CD4-positive, alpha-beta T cell treated with Interleukin-15 for 4 hours (primary cell): ENCODE measurements at regions not wholly inside any gene's neighbourhood (a gene's known extent, or its start where the extent isn't known, plus 50 kb on each side); places are given as distances from the start of the nearest gene placed in this dataset.
"Not testable (repeated sequence)": the region's sequence is repeated elsewhere in the genome, so short reads cannot be mapped to it uniquely, and the experiment has no call there.

Experiments
- DNase-seq: peaks from one replicate; pipeline ENCODE4 v3.0.0-alpha.2; 2020; ENCODE audit warnings: low spot score

DNA sequence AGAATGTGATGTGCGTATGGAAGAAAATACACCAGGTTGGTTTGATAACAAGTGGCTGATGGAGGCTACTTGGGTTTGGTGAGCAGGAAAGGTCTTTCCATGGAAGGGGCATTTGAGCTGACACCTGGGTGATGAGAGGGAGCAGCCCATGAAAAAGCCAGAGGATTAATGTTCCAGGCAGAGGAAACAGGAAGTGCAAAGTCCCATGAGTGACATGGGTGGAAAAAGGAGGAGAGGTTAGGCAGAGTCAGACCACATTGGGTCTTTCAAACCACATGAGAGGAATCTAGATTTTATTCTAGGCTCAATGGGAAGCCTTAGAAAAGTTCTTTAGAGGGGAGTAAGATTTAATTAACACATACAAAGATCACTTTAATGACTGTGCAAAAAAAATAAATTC is 195.7 kb downstream of the LRATD1 start:
- DNase-seq = no peak

DNA sequence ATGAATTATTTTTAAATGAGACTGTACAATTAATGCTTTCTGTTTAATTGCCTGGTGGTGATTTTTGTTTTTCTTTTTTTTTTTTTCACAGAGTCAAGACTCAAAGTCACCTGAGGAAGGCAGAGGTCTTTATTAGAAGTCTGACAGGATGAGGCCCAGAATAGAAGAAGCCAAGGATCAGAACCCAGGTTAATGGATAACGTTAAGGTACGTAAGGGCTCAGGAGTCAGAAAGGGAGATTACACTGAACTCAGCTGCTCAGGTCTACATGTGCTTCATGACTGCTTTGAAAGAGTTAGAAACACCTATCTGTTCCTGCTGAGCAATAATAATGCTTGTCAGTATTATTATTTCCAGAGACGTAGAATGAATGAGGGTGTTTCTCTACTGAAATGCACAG is 196.5 kb downstream of the LRATD1 start:
- DNase-seq = no peak

DNA sequence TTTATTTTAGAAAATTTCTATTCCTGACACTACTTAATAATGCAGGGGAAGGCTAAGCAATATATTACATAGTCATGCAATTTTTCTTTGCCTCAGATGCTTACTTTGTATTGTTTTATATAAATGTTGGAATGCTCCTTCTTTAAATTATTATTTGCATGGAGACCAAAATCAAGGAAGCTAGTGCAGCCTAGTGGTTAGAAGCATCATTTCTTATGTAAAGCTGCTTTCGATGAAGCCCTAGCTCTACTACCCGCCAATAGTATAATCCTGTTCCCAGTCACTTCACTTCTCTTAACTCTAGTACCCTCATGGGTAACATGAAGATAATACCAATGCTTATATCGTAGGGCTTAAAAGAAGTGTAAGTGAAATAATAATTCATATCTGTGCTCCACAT is 198.9 kb downstream of the LRATD1 start:
- no peak for DNase-seq

DNA sequence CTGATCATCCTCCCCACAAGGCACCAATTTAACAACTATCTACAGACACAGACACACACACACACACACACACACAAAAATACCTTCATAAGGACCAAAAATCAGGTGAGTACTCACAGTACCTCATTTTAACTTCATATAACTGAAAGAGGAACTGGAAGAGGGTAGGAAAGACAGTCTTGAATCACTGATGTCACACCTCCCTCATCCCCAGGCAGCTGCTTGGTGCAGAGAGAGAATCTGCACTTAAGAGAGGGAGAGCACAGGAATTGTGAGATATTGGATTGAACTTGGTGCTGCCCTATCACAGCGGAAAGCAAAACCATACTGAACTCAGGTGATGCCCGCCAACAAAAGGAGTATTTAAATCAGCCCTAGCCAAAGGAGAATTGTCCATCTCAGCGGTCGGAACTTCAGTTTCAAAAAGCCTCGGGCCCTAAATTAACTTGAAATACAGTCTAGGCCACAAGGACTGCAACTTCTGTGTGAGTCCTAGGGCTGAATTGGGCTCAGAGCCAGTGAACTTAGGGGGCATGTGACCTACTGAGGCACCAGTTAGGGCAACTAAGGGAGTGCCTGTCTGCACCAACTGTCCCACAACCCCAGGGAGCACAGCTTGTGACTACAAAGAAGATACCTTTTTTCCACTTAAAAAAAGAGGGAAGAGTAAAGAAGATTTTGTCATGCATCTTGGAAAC is 211.1 kb downstream of the LRATD1 start:
- DNase-seq = no peak

DNA sequence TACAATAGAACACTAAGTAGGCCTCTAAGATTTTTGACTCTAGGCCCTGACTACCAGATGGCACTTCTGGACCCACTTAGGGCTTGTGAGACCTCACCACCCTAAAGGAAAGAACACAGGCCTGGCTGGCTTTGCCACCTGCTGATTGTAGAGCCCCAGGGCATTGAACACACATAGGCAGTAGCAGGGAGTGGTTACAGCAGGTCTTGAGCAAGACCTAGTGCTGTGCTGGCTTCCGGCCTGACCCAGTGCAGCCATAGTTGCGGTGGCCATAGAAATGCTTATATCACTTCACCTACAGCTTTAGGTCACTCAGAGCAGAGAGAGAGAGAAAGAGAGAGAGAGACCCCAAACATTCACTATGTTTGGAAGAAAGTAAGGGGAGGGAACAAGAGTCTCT is 223.2 kb downstream of the LRATD1 start:
- DNase-seq = no peak

DNA sequence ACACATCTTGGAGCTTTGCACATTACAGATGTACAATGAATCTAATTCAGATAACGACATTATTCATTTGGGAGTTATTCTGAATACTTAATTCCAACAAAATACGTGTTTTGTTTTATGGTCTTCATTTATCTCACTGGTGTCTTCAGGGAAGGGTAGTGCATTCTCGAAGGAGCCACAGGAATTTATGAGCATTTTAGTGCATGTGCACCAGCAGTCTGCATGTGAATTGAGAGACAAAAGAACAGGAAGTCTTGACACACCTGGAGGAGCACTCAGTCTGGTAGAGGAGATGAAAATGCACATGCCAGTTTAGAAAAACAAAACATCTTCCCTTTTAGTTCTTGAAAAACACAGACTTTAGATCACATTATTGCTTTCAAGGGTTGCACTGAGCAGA is 228.7 kb downstream of the LRATD1 start:
- no peak for DNase-seq

DNA sequence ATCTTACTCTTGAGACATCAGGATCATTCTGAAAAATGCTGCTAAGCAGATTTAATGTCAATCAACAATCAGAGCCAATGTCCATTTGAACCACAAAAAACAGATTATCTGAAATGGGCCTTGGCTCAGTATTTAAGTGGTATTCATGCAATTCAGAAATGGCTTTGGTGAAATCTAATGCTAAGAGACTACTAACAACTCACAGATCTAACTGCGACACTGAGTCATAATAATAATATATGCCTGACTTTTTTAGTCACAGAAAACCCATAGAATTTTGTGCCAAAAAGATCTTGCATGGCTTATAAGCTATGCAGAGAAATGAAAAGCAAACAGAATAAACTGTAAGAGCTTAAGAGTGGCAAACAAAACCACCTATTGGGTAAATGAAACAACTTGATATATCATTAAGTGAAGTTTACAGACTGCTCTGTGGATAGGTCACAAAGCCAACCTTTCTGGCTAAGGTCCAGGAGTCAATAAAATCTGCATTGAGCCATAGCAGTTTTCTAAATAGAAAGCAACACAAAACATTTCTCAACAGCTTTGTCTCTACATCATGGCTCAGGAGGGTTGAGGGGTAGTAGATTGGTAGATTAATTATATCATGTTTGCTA is 234.3 kb downstream of the LRATD1 start:
- DNase-seq = no peak

DNA sequence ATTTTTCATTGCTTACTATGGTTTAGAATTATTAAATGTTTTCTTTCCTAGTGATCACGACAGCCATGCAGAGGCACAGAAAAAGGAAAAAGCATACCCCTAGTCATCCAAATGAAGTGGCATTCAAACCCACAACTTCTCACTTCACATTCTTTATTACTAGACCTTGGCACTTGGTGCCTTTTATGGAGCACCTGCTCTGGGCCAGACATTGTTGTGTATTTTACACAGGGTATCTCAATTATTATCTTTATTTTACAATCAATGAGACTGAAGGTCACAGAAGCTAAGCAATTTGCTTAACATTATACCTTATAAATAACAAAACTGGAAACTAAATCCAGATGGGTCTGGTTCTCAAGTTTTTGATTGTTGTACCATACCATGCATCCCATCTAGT is 235.3 kb downstream of the LRATD1 start:
- no peak for DNase-seq

DNA sequence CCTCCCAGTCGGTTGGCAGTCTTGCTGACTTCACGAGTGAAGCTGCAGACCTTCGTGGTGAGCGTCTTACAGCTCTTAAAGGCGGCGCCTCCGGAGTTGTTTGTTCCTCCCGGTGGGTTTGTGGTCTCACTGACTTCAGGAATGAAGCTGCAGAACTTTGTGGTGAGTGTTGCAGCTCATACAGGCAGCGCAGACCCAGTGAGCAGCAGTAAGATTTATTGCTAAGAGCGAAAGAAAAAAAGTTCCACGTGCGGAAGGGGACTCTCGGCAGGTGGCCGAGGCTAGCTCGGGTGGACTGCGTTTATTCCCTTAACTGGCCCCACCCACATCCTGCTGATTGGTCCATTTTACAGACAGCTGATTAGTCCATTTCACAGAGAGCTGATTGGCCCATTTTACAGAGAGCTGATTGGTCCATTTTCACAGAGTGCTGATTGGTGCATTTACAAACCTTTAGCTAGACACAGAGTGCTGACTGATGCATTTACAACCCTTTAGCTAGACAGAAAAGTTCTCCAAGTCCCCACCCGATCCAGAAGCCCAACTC is 240.3 kb downstream of the LRATD1 start:
- no peak for DNase-seq

DNA sequence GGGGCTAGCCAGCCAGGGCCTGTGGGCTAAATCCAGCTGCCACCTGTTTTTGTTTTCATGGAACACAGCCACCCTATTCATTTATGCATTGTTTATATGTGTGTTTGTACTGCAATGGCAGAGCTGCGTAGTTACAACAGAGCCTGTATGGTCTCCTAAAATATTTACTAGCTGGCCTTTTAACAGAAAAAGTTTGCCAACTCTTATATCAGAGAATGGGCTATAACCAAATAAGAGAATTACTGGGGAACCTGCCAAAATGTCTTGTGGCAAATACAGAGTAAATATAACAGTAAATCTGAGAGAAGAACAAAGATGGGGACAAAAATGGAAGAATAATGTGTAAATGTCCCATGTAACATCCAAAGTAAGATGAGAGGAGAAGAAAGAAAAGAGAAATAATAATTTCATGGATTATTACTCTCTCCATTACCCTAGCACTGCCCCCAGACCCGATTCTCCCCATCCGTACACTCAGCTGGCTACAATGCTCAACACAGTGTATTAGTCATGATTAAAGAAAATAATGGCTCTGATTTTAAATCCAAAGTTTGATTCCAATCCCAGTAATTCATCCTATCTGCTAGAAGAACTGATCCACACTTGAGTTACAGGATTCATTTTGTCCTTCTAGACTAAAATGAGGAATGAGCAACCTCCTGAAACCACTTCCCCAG is 249.3 kb downstream of the LRATD1 start:
- DNase-seq = no peak

DNA sequence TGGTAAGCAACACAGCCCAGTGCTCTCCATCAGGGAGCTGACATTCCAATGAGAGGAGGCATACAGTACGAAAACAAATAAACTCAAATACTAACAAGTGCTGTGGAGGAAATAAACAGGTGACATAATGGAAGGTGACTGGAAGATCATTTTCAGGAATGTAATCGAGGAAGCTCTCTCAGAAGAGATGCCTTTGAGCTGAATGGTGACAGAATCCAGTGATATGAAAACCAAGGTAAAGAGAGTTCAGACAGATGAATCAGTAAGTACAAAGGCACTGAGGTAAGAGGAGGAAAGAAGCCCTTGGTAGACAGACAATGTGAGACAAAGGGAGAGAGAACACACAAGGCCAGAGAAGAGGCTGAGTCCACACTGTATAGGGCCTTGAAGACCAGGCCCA is 252.1 kb downstream of the LRATD1 start:
- DNase-seq = no peak

DNA sequence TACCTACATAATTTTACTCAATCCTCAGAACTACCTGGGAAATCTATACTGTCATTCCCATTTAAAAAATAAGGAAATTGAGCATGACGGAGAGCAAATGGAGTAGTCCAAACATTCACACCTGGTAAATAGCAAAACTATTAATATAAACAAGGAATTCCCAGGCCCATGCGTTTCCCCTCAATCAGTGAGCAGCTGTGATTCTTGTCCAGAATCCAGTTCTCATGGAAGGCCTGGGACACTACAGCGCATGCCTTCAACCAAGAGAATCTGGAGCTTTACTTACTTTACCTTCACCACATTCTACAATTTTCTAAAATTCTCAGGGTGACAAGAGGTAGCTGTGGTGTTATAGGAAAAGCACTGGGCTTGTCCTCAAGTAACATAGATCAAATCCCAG is 259.0 kb downstream of the LRATD1 start:
- no peak for DNase-seq

DNA sequence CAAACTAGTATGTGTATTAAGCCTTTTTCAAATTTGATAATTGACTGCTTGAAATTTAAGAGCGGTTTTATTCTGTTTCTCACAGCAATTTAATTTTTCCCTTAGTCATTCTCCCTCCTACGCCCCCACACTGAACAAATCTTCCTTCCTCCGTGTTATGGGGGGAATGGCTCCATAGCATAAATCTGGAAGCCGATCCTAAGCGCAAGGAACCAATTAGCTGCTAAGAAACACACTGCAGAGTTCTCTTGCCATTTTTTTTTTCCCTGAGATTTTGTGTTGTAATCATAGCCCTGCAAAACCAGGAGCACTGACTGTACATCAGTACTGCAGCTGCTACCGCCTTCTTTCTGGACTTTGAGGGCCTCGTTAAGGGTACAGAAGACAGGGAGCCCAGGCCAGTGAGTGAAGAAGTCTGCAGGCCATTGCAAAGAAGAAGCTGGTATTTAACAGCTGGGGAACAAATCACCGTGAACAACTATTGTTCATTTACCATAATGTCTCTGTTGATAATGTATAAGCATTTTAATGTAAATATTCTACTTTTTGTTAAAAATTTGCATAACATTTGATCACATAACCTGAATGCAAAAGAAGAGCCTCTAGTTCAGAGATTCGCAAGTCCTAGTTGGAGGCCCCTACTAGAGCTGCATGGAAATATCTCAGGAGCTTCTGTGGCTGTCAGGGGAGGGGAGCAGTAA is 264.0 kb downstream of the LRATD1 start:
- DNase-seq = no peak

DNA sequence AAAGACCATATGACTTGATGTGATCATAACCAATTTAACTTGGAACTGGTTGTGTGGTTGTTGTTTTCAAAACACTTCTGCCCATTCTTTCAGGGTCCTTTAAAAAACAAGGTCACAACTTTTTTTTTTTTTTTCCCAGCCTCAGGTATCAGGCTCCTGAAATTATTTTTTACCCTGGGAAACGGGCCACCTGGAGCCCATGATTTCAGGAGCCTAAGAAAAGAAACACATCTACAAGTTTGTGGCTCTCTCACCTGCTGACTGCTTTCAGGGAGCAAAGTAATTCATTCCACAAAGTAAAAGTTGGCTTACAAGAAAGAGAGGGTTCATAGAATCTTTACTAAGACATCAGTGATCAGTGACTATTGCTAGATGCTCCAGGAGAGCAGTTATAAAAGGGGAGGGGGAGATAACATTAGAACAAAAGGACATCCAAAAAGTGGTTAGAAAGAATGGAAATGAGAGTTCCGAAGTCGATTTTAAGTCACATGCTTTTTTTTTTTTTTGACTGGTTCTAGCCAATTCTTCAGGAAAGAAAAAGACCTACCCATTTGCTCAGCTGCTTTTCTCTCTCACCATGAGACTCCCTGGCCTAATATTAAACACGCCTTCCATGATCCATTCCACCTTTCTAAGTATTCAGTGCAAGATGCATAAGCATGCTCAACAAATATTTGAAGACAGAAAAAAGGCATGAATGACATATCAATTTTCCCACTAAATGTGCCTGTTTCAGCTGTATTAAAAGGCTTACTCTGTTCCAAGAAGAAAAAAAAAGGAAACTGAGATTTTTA is 267.3 kb downstream of the LRATD1 start:
- DNase-seq = no peak

DNA sequence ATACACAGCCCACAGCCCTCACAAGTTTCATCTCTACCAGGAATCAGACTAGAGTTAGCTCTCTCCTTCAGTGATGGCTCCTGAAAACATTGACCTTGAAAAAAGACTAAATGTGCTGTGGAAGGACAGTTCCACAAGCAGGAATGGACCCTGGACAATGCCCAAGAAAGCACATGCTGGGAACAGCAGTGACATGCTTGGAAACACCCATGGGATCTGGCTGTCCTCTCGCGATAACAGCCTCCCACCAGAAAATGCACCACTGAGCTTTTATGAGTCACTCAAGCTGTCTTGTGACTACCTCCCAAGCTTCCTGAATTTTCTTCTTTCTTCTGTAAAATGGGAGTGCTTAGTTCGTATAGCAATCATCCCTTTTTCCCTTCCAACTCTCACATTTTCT is 269.2 kb downstream of the LRATD1 start:
- DNase-seq = no peak

DNA sequence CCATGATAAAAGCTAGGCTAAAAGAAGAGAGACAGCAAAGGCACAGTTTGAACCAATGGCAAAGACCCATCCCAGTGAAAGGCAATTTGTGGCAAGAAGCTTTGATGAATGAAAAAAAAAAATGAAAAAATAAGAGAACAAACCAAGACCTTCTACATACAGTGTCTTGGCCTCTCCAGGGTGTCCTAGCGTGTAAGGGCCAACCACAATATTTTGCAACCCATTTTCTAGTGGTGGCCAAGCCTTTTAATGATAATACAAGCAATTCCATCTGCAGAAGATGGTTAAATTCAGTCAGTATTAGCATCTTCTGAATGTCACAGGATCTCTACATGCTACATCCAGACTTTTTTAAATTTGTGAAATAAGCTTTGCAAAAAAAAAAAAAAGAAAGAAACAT is 270.4 kb downstream of the LRATD1 start:
- no peak for DNase-seq

DNA sequence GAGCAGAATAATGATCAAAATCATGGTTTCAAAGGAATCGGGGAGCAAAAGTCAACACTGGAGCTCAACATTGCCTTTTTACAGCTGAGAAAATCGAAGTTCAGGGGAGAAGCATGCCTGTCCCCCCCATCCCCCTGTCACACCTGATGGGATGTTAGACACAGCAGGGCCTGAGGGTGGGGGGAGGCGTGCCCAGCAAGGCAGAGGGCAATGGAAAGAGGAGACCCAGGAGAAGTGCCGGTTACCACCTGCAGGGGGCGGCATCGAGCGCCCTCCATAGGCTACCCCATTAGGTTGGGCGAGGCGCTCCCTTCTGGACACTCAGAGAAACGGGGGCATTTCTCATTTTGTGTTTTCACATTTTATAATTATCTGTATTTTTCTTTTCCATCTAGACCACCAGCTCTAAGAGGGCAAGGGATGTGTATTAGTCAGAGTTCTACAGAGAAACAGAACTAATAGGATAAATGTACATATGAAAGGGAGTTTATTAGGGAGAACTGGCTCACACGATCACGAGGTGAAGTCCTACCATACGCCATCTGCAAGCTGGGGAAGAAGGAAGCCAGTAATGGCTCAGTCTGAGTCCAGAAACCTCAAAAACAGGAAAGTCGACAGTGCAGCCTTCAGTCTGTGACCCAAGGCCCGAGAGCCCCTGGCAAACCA is 271.3 kb downstream of the LRATD1 start:
- peak; percentile 16 for DNase-seq

DNA sequence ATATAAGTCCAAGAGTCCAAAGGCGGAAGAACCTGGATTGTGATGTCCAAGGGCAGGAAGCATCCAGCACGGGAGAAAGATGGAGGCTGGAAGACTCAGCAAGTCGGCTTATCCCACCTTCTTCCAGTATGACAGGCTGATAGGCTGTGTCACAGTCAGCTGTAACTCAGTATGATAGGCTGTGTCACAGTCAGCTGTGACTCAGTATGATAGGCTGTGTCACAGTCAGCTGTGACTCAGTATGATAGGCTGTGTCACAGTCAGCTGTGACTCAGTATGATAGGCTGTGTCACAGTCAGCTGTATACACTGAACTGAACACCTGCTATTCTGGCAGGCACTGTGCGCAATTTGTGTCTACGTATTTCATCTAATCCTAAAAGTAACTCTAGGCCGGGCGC is 271.9 kb downstream of the LRATD1 start:
- not testable (repeated sequence) for DNase-seq

DNA sequence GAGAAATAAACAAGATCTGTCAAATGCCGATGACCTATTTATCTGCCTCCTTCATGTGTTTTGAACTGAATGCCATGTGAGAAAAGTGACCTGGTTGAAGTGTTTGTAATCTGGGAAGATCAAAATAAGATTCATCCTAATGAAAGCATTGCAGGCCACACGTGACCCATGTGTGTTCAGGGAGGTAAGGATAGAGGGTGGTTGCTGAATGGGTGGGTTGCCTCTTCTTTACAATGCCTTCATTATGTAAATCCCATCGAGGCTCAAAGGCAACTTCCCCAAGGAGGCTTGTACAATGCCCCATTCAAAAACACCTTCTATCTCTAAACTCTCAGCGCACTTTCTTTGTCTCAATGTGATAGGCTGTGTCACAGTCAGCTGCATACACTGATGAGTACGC is 273.1 kb downstream of the LRATD1 start:
- no peak for DNase-seq

DNA sequence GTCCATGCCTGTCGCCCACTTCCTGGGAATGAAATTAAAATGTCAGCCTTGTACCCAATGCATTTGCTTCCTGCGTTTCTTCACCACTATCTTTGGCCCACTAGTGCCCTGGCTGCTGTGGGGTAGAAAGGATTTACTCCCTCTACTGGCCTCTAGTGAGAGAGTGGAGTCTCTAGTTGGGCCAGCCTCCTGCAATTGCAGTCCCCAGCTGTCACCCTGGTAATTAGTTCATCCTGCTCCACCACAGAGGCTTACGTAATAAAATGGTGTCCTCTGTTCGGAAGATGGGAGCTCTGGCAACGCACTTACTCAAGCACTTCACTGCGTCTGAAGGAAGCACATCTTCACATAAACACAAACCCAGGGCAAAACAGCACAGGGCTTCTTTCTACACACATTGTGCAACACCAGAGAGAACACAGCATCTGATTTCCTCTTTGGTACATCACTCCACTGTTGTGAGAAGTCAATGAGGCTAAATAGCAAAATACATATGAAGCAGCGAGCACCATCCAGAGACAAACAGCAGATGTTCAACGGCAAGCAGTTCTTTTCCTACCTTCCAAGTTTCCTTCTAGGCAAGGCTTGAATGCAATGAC is 274.6 kb downstream of the LRATD1 start:
- DNase-seq = no peak

DNA sequence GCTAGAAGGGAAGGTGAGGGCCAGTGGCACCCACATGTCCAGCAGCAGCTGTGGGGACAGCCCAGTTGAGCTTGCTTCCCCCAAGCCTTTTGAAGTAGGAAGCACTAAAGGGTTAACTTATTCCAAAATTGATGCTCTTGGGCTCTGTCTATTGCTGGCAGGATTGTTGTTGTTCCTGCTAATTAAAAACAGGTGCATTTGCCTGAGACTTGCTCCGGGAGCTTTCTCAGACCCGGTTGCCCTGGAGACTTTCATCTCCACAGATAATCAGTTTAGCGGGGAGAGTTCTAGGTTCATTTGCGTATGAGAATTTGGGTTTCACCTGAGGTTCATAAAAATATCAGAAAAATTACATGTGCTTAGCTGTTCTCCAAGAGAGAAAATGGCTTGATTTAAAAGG is 277.3 kb downstream of the LRATD1 start:
- no peak for DNase-seq
